HL-60 (cell line): ENCODE measurements at regions not wholly inside any gene's neighbourhood (a gene's known extent, or its start where the extent isn't known, plus 50 kb on each side); places are given as distances from the start of the nearest gene placed in this dataset.

Source experiments
- GABPA ChIP-seq: IDR thresholded peaks from 2 replicates; pipeline ENCODE4 v1.6.1; 2012; ENCODE audit warnings: low read depth
- POLR2AphosphoS5 ChIP-seq: IDR thresholded peaks from 2 replicates; pipeline ENCODE4 v1.6.1; 2012; ENCODE audit warnings: low read depth
- TF ChIP-seq, protein P1 (sequence below): IDR thresholded peaks from one replicate; pipeline ENCODE4 v1.5.1; 2011; ENCODE audit warnings: low read length, control low read depth, inconsistent platforms; ENCODE audit not compliant: insufficient read depth
- TF ChIP-seq, protein P2 (sequence below): IDR thresholded peaks from 2 replicates; pipeline ENCODE4 v1.6.1; 2012; ENCODE audit warnings: low read depth; ENCODE audit not compliant: insufficient replicate concordance

DNA sequence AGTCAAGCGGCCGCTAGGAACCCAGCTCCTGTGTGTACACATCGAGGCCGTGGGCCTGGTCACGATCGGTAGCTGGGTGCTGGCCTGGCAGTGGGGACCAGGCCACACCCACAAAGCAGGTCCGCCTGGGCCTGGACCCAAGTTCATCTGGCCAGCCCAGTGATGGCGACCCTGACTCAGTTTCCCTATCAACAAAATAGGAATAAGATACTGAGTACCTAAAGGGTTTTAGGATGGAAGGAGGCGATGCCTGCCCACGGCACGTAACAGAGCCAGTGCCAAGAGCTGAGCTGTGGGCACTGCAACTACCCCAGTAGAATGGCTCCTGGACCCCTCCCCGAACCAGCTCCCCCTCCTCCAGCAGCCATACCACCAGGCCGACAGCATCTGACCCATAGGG lies 243.5 kb upstream of the SGCG start:
- TF ChIP-seq, protein P1, sequence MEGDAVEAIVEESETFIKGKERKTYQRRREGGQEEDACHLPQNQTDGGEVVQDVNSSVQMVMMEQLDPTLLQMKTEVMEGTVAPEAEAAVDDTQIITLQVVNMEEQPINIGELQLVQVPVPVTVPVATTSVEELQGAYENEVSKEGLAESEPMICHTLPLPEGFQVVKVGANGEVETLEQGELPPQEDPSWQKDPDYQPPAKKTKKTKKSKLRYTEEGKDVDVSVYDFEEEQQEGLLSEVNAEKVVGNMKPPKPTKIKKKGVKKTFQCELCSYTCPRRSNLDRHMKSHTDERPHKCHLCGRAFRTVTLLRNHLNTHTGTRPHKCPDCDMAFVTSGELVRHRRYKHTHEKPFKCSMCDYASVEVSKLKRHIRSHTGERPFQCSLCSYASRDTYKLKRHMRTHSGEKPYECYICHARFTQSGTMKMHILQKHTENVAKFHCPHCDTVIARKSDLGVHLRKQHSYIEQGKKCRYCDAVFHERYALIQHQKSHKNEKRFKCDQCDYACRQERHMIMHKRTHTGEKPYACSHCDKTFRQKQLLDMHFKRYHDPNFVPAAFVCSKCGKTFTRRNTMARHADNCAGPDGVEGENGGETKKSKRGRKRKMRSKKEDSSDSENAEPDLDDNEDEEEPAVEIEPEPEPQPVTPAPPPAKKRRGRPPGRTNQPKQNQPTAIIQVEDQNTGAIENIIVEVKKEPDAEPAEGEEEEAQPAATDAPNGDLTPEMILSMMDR = no peak
- TF ChIP-seq POLR2AphosphoS5 (no peak), GABPA (no peak)
- TF ChIP-seq, protein P2, sequence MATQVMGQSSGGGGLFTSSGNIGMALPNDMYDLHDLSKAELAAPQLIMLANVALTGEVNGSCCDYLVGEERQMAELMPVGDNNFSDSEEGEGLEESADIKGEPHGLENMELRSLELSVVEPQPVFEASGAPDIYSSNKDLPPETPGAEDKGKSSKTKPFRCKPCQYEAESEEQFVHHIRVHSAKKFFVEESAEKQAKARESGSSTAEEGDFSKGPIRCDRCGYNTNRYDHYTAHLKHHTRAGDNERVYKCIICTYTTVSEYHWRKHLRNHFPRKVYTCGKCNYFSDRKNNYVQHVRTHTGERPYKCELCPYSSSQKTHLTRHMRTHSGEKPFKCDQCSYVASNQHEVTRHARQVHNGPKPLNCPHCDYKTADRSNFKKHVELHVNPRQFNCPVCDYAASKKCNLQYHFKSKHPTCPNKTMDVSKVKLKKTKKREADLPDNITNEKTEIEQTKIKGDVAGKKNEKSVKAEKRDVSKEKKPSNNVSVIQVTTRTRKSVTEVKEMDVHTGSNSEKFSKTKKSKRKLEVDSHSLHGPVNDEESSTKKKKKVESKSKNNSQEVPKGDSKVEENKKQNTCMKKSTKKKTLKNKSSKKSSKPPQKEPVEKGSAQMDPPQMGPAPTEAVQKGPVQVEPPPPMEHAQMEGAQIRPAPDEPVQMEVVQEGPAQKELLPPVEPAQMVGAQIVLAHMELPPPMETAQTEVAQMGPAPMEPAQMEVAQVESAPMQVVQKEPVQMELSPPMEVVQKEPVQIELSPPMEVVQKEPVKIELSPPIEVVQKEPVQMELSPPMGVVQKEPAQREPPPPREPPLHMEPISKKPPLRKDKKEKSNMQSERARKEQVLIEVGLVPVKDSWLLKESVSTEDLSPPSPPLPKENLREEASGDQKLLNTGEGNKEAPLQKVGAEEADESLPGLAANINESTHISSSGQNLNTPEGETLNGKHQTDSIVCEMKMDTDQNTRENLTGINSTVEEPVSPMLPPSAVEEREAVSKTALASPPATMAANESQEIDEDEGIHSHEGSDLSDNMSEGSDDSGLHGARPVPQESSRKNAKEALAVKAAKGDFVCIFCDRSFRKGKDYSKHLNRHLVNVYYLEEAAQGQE = no peak
